Retinal pigment epithelial cell (primary cell): ENCODE measurements at regions not wholly inside any gene's neighbourhood (a gene's known extent, or its start where the extent isn't known, plus 50 kb on each side); places are given as distances from the start of the nearest gene placed in this dataset.

Experiments
- DNase-seq: peaks from one replicate; pipeline ENCODE4 v3.0.0-alpha.2; 2010; ENCODE audit warnings: low read depth
- H3K4me3 ChIP-seq: 2 replicates; pipeline ENCODE4 v1.5.1; 2011; ENCODE audit warnings: mild to moderate bottlenecking, low read length, control low read depth, moderate library complexity
- TF ChIP-seq, protein P1 (sequence below): conservative IDR thresholded peaks from 2 replicates; pipeline ENCODE4 v1.5.1; 2011; ENCODE audit warnings: low read depth, low read length, control low read depth, inconsistent platforms

GRCh38 chr5:110209401-110209800 lies 517.1 kb downstream of the TMEM232 start:
- H3K4me3 ChIP-seq: no peak overlapping the region
- TF ChIP-seq, protein P1, sequence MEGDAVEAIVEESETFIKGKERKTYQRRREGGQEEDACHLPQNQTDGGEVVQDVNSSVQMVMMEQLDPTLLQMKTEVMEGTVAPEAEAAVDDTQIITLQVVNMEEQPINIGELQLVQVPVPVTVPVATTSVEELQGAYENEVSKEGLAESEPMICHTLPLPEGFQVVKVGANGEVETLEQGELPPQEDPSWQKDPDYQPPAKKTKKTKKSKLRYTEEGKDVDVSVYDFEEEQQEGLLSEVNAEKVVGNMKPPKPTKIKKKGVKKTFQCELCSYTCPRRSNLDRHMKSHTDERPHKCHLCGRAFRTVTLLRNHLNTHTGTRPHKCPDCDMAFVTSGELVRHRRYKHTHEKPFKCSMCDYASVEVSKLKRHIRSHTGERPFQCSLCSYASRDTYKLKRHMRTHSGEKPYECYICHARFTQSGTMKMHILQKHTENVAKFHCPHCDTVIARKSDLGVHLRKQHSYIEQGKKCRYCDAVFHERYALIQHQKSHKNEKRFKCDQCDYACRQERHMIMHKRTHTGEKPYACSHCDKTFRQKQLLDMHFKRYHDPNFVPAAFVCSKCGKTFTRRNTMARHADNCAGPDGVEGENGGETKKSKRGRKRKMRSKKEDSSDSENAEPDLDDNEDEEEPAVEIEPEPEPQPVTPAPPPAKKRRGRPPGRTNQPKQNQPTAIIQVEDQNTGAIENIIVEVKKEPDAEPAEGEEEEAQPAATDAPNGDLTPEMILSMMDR: no peak
- DNase-seq: no peak

DNA sequence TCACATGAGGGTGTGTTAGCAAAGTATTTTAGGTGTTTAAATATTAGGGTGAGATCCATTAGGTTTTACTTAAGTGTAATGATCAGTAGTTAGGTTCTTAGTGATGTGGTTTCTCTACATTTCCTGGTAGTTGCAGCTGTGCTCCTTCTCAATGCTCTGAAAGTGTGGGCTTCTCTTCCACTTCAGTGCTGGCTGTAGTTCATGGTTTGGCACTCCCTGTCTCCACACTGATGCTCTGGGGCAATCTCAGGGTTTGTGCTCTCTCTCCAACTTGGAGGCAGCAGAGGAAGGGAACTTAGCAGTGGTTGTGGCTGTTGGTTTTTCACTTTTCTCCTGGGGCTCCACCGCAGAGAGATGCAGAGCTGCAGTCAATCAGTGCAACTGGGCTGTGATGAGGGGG lies 507.5 kb downstream of the TMEM232 start:
- no peak overlapping the region for H3K4me3 ChIP-seq
- DNase-seq: no peak
- TF ChIP-seq, protein P1: no peak

DNA sequence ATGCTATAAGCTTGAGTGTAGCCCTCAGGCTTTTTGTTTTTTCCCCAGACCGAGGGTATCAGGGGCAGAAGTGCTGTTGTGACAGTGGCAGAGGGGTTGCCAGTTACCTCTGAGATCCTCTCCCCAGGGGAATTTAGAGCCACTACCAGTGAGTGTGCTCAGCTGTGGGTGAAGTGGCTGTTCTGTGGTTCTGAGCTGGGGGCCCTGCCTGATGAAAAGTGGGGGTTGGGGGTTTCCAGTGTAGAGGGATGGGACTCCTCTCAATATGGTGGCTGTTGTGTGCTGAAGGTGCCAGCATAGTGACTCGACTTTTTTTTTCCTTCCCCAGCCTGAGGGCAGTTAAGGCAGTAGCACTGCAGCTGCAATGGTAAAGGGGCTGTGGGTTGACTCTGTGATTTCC lies 506.7 kb downstream of the TMEM232 start:
- TF ChIP-seq, protein P1: no peak
- DNase-seq: no peak

DNA sequence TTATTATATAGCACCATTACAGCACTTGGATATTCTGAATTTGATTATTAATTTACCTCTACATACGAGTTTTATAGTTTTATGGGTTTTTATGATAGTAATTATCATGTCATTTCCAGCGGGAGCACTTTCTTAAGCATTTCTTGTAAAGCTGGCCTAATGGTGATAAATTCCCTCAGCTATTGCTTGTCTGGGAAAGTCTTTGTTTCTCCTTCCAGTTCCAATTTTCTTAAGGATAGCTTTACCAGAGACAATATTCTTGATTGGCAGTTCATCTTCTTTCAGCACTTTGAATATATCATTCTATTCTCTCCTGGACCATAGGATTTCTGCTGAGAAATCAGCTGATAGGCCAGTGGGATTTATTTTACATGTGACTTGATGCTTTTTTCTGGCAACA lies 505.4 kb downstream of the TMEM232 start:
- no peak overlapping the region for H3K4me3 ChIP-seq
- TF ChIP-seq, protein P1: no peak
- DNase-seq: no peak

More for the DNA sequence above, 506.7 kb downstream of the TMEM232 start:
- no peak overlapping the region for H3K4me3 ChIP-seq

DNA sequence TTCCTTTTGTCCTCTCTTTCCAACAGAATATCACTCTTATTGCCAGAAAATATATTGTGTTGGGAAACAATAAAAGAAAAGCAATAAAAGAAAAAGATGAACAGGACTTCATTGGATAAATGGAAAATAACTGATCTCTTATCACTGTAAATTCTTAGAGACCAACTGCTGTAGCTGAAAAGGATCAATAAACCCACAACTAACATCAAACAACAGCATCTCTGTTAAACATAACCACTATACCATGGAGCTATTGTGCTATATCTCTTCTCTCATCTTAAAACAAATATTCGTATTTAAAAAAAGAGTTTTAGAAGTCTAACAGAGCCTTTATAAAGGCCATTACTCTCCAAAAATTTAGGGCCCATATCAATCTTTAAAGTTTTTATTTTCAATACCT lies 502.4 kb downstream of the TMEM232 start:
- TF ChIP-seq, protein P1: no peak
- no peak for DNase-seq
- no peak overlapping the region for H3K4me3 ChIP-seq

GRCh38 chr5:110225949-110226348 lies 500.5 kb downstream of the TMEM232 start:
- H3K4me3 ChIP-seq: no peak overlapping the region
- TF ChIP-seq, protein P1: no peak
- no peak for DNase-seq

GRCh38 chr5:110239786-110240185 lies 486.7 kb downstream of the TMEM232 start:
- H3K4me3 ChIP-seq: no peak overlapping the region
- DNase-seq: no peak
- TF ChIP-seq, protein P1: no peak
